ENCODE measurements at regions not wholly inside any gene's neighbourhood (a gene's known extent, or its start where the extent isn't known, plus 50 kb on each side); places are given as distances from the start of the nearest gene placed in this dataset.

- no peaks in the 10 kb centered on the region for H3K4me1 ChIP-seq (ENCODE audit: insufficient read depth, low read length, poor library complexity, severe bottlenecking)
- no peaks in the 10 kb centered on the region for H3K27me3 ChIP-seq (replicated peaks; ENCODE audit: insufficient read depth, low read depth, low read length, poor library complexity)
- TF ChIP-seq CTCF (conservative IDR thresholded peaks at IDR 0.05; ENCODE audit: low read depth, low read length) (no peak), EZH2 (IDR thresholded peaks at IDR 0.05; ENCODE audit: borderline replicate concordance, low read depth, low read length, poor library complexity, severe bottlenecking) (no peak)
- H3K9me3 ChIP-seq (ENCODE audit: low read depth, low read length, poor library complexity, severe bottlenecking) = peaks cover 7% of the 10 kb centered on the region
- H3K36me3 ChIP-seq (ENCODE audit: insufficient read depth, low read length, poor library complexity, severe bottlenecking) = no peaks in the 10 kb centered on the region
- ChIA-PET CTCF (no interaction called here), POLR2A (ENCODE audit: low non-redundant PET) (no interaction called here)
- intact Hi-C loops (cut with micrococcal nuclease; ENCODE audit: unreplicated experiment) = no loop called here
- no peak overlapping the region for H3K27ac ChIP-seq (ENCODE audit: low read depth, low read length, poor library complexity, severe bottlenecking)
- no peak for DNase-seq (ENCODE audit: low spot score)
- H3K4me3 ChIP-seq (ENCODE audit: low read depth, low read length, poor library complexity, severe bottlenecking) = no peak overlapping the region
- BruUV-seq (replicated peaks) = no TSS peak
Measured at GRCh38 chrX:82961129-82961528, 547.0 kb upstream of the POU3F4 start.

- ChIA-PET POLR2A (ENCODE audit: low non-redundant PET) (no interaction called here), CTCF (no interaction called here)
- Histone ChIP-seq H3K27me3 (replicated peaks; ENCODE audit: insufficient read depth, low read depth, low read length, poor library complexity) (no peaks in the 10 kb centered on the region), H3K4me3 (ENCODE audit: low read depth, low read length, poor library complexity, severe bottlenecking) (no peak overlapping the region), H3K27ac (ENCODE audit: low read depth, low read length, poor library complexity, severe bottlenecking) (no peak overlapping the region), H3K9me3 (ENCODE audit: low read depth, low read length, poor library complexity, severe bottlenecking) (peaks cover 16% of the 10 kb centered on the region), H3K36me3 (ENCODE audit: insufficient read depth, low read length, poor library complexity, severe bottlenecking) (no peaks in the 10 kb centered on the region), H3K4me1 (ENCODE audit: insufficient read depth, low read length, poor library complexity, severe bottlenecking) (no peaks in the 10 kb centered on the region)
- no TSS peak for BruUV-seq (replicated peaks)
- TF ChIP-seq CTCF (conservative IDR thresholded peaks at IDR 0.05; ENCODE audit: low read depth, low read length) (no peak), EZH2 (IDR thresholded peaks at IDR 0.05; ENCODE audit: borderline replicate concordance, low read depth, low read length, poor library complexity, severe bottlenecking) (no peak)
- DNase-seq (ENCODE audit: low spot score) = no peak
- intact Hi-C loops (cut with micrococcal nuclease; ENCODE audit: unreplicated experiment) = no loop called here
Measured at GRCh38 chrX:82973646-82974045, 534.4 kb upstream of the POU3F4 start.

GRCh38 chrX:82998163-82998562 is 509.9 kb upstream of the POU3F4 start:
- ChIA-PET CTCF (no interaction called here), POLR2A (ENCODE audit: low non-redundant PET) (no interaction called here)
- intact Hi-C loops (cut with micrococcal nuclease; ENCODE audit: unreplicated experiment) = no loop called here
- H3K4me3 ChIP-seq (ENCODE audit: low read depth, low read length, poor library complexity, severe bottlenecking) = no peak overlapping the region
- no peak for DNase-seq (ENCODE audit: low spot score)
- TF ChIP-seq EZH2 (IDR thresholded peaks at IDR 0.05; ENCODE audit: borderline replicate concordance, low read depth, low read length, poor library complexity, severe bottlenecking) = no peak
- TF ChIP-seq CTCF (conservative IDR thresholded peaks at IDR 0.05; ENCODE audit: low read depth, low read length) = no peak
- no peaks in the 10 kb centered on the region for H3K36me3 ChIP-seq (ENCODE audit: insufficient read depth, low read length, poor library complexity, severe bottlenecking)
- no peaks in the 10 kb centered on the region for H3K4me1 ChIP-seq (ENCODE audit: insufficient read depth, low read length, poor library complexity, severe bottlenecking)
- H3K27ac ChIP-seq (ENCODE audit: low read depth, low read length, poor library complexity, severe bottlenecking) = no peak overlapping the region
- H3K27me3 ChIP-seq (replicated peaks; ENCODE audit: insufficient read depth, low read depth, low read length, poor library complexity) = no peaks in the 10 kb centered on the region
- BruUV-seq (replicated peaks) = no TSS peak
- H3K9me3 ChIP-seq (ENCODE audit: low read depth, low read length, poor library complexity, severe bottlenecking) = peaks cover 8% of the 10 kb centered on the region

All from A673 (cell line).